BE2C (cell line): ENCODE measurements at regions not wholly inside any gene's neighbourhood (a gene's known extent, or its start where the extent isn't known, plus 50 kb on each side); places are given as distances from the start of the nearest gene placed in this dataset.

Source experiments
- DNase-seq: peaks from one replicate; pipeline ENCODE4 v3.0.0-alpha.2; 2020
- H3K27me3 ChIP-seq: fragments of 250-450 bp; sonication (Bioruptor Pico); 2 replicates; pipeline ENCODE4 v1.5.1; 2020; ENCODE audit warnings: mild to moderate bottlenecking
- H3K36me3 ChIP-seq: fragments of 250-450 bp; sonication (Bioruptor Pico); 2 replicates; pipeline ENCODE4 v1.5.1; 2020; ENCODE audit warnings: mild to moderate bottlenecking
- H3K4me1 ChIP-seq: fragments of 250-450 bp; sonication (Bioruptor Pico); 2 replicates; pipeline ENCODE4 v1.5.1; 2020
- H3K4me3 ChIP-seq: 2 replicates; pipeline ENCODE4 v1.5.1; 2011; ENCODE audit warnings: low read depth, low read length
- H3K9me3 ChIP-seq: fragments of 250-450 bp; sonication (Bioruptor Pico); 2 replicates; pipeline ENCODE4 v1.5.1; 2020
- CTCF ChIP-seq: IDR thresholded peaks from 2 replicates; pipeline ENCODE4 v1.5.1; 2012; ENCODE audit warnings: mild to moderate bottlenecking, low read depth, low read length

DNA sequence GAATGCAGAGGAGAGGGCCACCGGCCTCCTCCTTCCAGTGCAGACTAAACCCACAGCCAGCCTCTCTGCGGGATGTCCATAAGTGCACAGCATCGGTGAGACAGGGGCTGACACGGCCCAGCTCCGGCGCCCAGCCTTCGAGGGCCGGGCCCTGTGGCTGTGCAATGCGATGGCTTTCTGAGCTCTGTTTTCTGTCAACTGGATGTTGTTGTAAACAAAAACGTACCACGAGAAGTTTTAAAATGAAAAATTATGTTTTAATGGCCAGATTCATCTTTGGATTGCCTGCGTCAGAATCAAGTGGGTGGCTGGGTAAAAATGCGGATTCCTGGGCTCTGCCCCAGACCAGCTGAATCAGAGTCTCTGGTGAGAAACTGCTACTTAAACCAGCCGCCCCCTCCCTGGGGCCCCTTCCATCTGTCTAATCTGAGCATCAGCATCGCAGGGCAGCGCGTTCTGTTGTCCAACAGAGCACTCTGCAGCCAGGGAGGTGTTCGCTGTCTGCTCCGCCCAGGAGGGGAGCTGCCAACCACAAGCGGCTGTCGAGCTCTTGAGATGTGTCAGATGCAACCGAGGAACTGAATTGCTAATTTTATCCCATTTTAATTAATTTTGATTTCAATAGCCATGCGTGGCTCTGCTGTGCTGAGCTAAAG lies 133.4 kb downstream of the RFLNA start:
- H3K36me3 ChIP-seq = peaks cover 56% of the 10 kb centered on the region
- H3K9me3 ChIP-seq = no peaks in the 10 kb centered on the region
- peak; percentile 88 for DNase-seq
- peak; percentile 18; the same call in 1 of the 2 replicates for TF ChIP-seq CTCF
- no peaks in the 10 kb centered on the region for H3K27me3 ChIP-seq
- H3K4me3 ChIP-seq = no peak overlapping the region
- H3K4me1 ChIP-seq = peaks cover 32% of the 10 kb centered on the region

GRCh38 chr12:124426594-124427555 lies 132.0 kb downstream of the RFLNA start:
- no peaks in the 10 kb centered on the region for H3K27me3 ChIP-seq
- peaks cover 60% of the 10 kb centered on the region for H3K36me3 ChIP-seq
- H3K9me3 ChIP-seq = no peaks in the 10 kb centered on the region
- no peak for DNase-seq
- H3K4me3 ChIP-seq = no peak overlapping the region
- no peak for TF ChIP-seq CTCF
- H3K4me1 ChIP-seq = peaks cover 40% of the 10 kb centered on the region

- H3K4me1 ChIP-seq = peaks cover 48% of the 10 kb centered on the region
- TF ChIP-seq CTCF = no peak
- no peaks in the 10 kb centered on the region for H3K27me3 ChIP-seq
- H3K9me3 ChIP-seq = no peaks in the 10 kb centered on the region
- H3K4me3 ChIP-seq = no peak overlapping the region
- H3K36me3 ChIP-seq = peaks cover 70% of the 10 kb centered on the region
- no peak for DNase-seq
Observed at GRCh38 chr12:124425667-124426066, 130.8 kb downstream of the RFLNA start.

DNA sequence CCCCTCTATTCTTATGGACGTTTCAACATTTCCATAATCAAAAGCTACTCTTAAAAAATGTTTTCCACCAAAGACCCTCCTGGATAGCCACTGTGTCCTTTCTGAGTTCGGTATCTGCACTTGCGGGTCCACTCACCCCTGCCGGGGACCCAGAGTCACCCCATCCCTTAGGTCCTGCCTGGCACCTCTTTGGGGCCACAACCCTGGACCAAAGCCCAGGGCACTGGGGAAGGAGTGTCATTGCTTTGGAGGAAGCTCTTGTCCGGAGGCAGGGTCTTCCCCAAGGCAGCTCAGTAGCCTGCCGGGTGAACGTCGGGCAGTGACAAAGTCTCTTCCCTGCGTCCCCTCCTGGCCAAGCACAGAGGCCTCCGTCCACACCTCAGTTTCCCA lies 129.6 kb downstream of the RFLNA start:
- Histone ChIP-seq H3K36me3 (peaks cover 70% of the 10 kb centered on the region), H3K9me3 (no peaks in the 10 kb centered on the region), H3K4me3 (no peak overlapping the region), H3K27me3 (no peaks in the 10 kb centered on the region), H3K4me1 (peaks cover 48% of the 10 kb centered on the region)
- TF ChIP-seq CTCF = no peak
- no peak for DNase-seq

DNA sequence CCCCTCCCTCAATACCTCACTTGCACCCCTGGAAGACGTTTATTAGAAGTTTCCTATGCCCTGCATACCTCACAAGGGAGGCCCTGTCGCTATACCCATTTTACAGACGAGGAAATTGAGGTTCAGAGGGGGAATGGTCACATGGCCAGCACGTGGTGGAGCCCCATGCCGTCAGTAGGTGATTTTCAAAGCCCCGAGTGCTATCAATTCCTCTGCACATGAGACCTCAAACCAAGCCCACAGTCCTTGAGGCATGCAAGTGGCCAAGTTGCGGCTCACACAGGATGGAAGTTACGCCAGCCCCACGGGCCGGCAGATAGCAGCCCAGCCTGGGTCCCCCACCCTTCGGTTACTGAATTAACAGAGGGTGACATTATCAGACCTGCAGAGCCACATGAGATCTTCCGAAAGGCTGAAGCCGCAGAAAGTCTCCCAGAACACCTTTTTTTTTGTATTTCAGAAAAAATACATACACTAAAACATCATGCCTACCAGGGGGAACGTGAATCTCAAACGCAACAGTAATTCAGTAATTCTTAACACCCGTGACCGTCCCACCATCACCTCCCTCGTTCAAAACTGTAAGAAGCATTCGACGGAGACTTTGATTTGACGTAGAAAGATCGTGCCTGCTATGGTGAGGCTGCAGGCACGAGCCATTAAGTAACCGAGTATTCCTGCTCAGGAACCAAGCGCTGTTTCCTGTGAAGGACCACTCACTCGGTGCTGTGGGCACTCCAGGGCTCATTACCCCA lies 129.0 kb downstream of the RFLNA start:
- no peak for TF ChIP-seq CTCF
- Histone ChIP-seq H3K9me3 (no peaks in the 10 kb centered on the region), H3K4me3 (no peak overlapping the region), H3K4me1 (peaks cover 43% of the 10 kb centered on the region), H3K27me3 (no peaks in the 10 kb centered on the region), H3K36me3 (peaks cover 70% of the 10 kb centered on the region)
- no peak for DNase-seq
